Tibial nerve (tissue), 3 donors: ENCODE measurements at regions not wholly inside any gene's neighbourhood (a gene's known extent, or its start where the extent isn't known, plus 50 kb on each side); places are given as distances from the start of the nearest gene placed in this dataset.

ENCODE experiments used
- POLR2A ChIP-seq, 2 donors: fragments of 450-650 bp; IDR thresholded peaks; one replicate each; pipeline ENCODE4 v1.6.1; 2017; ENCODE audit warnings: antibody characterized with exemption in 2 of 2, mild to moderate bottlenecking in 2 of 2, moderate library complexity in 2 of 2
- TF ChIP-seq, protein P1 (sequence below), 5 experiments: fragments of 200-600 bp in 3 of 5; fragments of 450-650 bp in 2 of 5; sonication (generic) in 3 of 5; IDR thresholded peaks; one replicate each; pipeline ENCODE4 v1.5.1; 2016 to 2019; ENCODE audit warnings: antibody characterized with exemption in 5 of 5, mild to moderate bottlenecking in 3 of 5, moderate library complexity in 2 of 5

DNA sequence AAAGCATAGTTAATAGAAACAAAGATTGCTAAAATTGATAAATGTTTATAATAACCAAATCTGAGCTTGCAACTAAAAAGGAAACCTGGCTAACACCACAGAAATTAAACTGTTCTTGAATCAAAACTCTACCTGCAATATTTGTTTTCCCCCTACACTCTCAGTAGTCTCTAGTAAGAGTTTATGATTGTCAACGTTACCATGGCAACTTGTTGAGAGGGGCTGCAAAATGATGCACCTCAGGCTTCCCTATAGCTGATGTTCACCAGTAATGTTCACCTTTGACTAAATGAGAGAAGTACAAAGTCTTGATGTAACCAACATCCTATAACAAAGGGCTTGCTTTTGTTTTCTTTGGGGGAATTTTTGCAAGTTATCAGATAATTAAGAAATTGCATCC, 101.1 kb upstream of the FHIT start:
- TF ChIP-seq, protein P1, sequence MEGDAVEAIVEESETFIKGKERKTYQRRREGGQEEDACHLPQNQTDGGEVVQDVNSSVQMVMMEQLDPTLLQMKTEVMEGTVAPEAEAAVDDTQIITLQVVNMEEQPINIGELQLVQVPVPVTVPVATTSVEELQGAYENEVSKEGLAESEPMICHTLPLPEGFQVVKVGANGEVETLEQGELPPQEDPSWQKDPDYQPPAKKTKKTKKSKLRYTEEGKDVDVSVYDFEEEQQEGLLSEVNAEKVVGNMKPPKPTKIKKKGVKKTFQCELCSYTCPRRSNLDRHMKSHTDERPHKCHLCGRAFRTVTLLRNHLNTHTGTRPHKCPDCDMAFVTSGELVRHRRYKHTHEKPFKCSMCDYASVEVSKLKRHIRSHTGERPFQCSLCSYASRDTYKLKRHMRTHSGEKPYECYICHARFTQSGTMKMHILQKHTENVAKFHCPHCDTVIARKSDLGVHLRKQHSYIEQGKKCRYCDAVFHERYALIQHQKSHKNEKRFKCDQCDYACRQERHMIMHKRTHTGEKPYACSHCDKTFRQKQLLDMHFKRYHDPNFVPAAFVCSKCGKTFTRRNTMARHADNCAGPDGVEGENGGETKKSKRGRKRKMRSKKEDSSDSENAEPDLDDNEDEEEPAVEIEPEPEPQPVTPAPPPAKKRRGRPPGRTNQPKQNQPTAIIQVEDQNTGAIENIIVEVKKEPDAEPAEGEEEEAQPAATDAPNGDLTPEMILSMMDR (IDR thresholded peaks at IDR 0.05), result no peak
- no peak for TF ChIP-seq POLR2A (IDR thresholded peaks at IDR 0.05)
